HTR-8/SVneo (cell line): ENCODE measurements at regions not wholly inside any gene's neighbourhood (a gene's known extent, or its start where the extent isn't known, plus 50 kb on each side); places are given as distances from the start of the nearest gene placed in this dataset.
"Not testable (repeated sequence)": the region's sequence is repeated elsewhere in the genome, so short reads cannot be mapped to it uniquely, and the experiment has no call there.

Source experiments
- DNase-seq: peaks from one replicate; pipeline ENCODE4 v3.0.0; 2011; ENCODE audit warnings: low spot score, mixed read lengths; ENCODE audit not compliant: insufficient read length
- FAIRE-seq: peaks from 2 replicates; lab custom pipeline; 2011; peaks lifted over from hg19 to GRCh38; lab: Jason Lieb, UNC

- DNase-seq, result no peak
- FAIRE-seq, result no peak
Measured at GRCh38 chrX:102784550-102784949, 64.0 kb downstream of the GPRASP3 start.

- no peak for DNase-seq
- no peak for FAIRE-seq
Measured at GRCh38 chrX:102787283-102787682, 66.7 kb downstream of the GPRASP3 start.

GRCh38 chrX:102808336-102808735 is 87.8 kb downstream of the GPRASP3 start:
- no peak for FAIRE-seq
- DNase-seq, result no peak

- DNase-seq, FAIRE-seq: not testable (repeated sequence)
Measured at GRCh38 chrX:102818269-102818668, 97.7 kb downstream of the GPRASP3 start.

GRCh38 chrX:102832661-102833060 is 104.4 kb upstream of the RAB40AL start:
- no peak for DNase-seq

GRCh38 chrX:102833136-102833535 is 103.9 kb upstream of the RAB40AL start:
- no peak for FAIRE-seq
- no peak for DNase-seq

More at GRCh38 chrX:102832661-102833060, 104.4 kb upstream of the RAB40AL start:
- FAIRE-seq, result no peak

- FAIRE-seq, result no peak
- no peak for DNase-seq
Measured at GRCh38 chrX:102835504-102836146, 101.4 kb upstream of the RAB40AL start.

GRCh38 chrX:102837847-102838246 is 99.2 kb upstream of the RAB40AL start:
- no peak for DNase-seq
- FAIRE-seq, result no peak

GRCh38 chrX:102840871-102841705 is 96.0 kb upstream of the RAB40AL start:
- no peak for DNase-seq

GRCh38 chrX:102841706-102842003 is 95.4 kb upstream of the RAB40AL start:
- DNase-seq (no peak), FAIRE-seq (no peak)

More at GRCh38 chrX:102840871-102841705, 96.0 kb upstream of the RAB40AL start:
- no peak for FAIRE-seq

- FAIRE-seq (no peak), DNase-seq (no peak)
Measured at GRCh38 chrX:102845020-102845419, 92.1 kb upstream of the RAB40AL start.

GRCh38 chrX:102846544-102847236 is 90.4 kb upstream of the RAB40AL start:
- FAIRE-seq, result no peak
- no peak for DNase-seq

GRCh38 chrX:102847362-102847761 is 89.7 kb upstream of the RAB40AL start:
- DNase-seq (no peak), FAIRE-seq (no peak)

- FAIRE-seq, result no peak
Measured at GRCh38 chrX:102849396-102849795, 87.7 kb upstream of the RAB40AL start.

GRCh38 chrX:102858826-102859549 is 78.1 kb upstream of the RAB40AL start:
- not testable (repeated sequence) for DNase-seq, FAIRE-seq

More at GRCh38 chrX:102849396-102849795, 87.7 kb upstream of the RAB40AL start:
- DNase-seq, result no peak

GRCh38 chrX:102859550-102859871 is 77.6 kb upstream of the RAB40AL start:
- FAIRE-seq, result no peak

GRCh38 chrX:102860235-102860634 is 76.8 kb upstream of the RAB40AL start:
- DNase-seq (no peak), FAIRE-seq (no peak)

More at GRCh38 chrX:102859550-102859871, 77.6 kb upstream of the RAB40AL start:
- no peak for DNase-seq

- no peak for FAIRE-seq
- DNase-seq, result peak; percentile 3
Measured at GRCh38 chrX:102863735-102864134, 73.3 kb upstream of the RAB40AL start.

- FAIRE-seq (no peak), DNase-seq (no peak)
Measured at GRCh38 chrX:102866981-102867656, 70.0 kb upstream of the RAB40AL start.

- DNase-seq, result no peak
- FAIRE-seq, result no peak
Measured at GRCh38 chrX:102883491-102883890, 53.6 kb upstream of the RAB40AL start.
